BE2C (cell line): ENCODE measurements at regions not wholly inside any gene's neighbourhood (a gene's known extent, or its start where the extent isn't known, plus 50 kb on each side); places are given as distances from the start of the nearest gene placed in this dataset.

Source experiments
- DNase-seq: peaks from one replicate; pipeline ENCODE4 v3.0.0-alpha.2; 2020
- H3K27me3 ChIP-seq: fragments of 250-450 bp; sonication (Bioruptor Pico); 2 replicates; pipeline ENCODE4 v1.5.1; 2020; ENCODE audit warnings: mild to moderate bottlenecking
- H3K36me3 ChIP-seq: fragments of 250-450 bp; sonication (Bioruptor Pico); 2 replicates; pipeline ENCODE4 v1.5.1; 2020; ENCODE audit warnings: mild to moderate bottlenecking
- H3K4me1 ChIP-seq: fragments of 250-450 bp; sonication (Bioruptor Pico); 2 replicates; pipeline ENCODE4 v1.5.1; 2020
- H3K4me3 ChIP-seq: 2 replicates; pipeline ENCODE4 v1.5.1; 2011; ENCODE audit warnings: low read depth, low read length
- H3K9me3 ChIP-seq: fragments of 250-450 bp; sonication (Bioruptor Pico); 2 replicates; pipeline ENCODE4 v1.5.1; 2020
- CTCF ChIP-seq: IDR thresholded peaks from 2 replicates; pipeline ENCODE4 v1.5.1; 2012; ENCODE audit warnings: mild to moderate bottlenecking, low read depth, low read length

GRCh38 chr13:90108547-90108946, 1238.9 kb upstream of the MIR17HG start:
- Histone ChIP-seq H3K9me3 (no peaks in the 10 kb centered on the region), H3K27me3 (no peaks in the 10 kb centered on the region)

GRCh38 chr13:90116121-90116520, 1231.4 kb upstream of the MIR17HG start:
- no peaks in the 10 kb centered on the region for H3K4me1 ChIP-seq
- H3K36me3 ChIP-seq = no peaks in the 10 kb centered on the region
- TF ChIP-seq CTCF = no peak
- no peak overlapping the region for H3K4me3 ChIP-seq
- no peaks in the 10 kb centered on the region for H3K27me3 ChIP-seq
- DNase-seq = no peak
- no peaks in the 10 kb centered on the region for H3K9me3 ChIP-seq

More at GRCh38 chr13:90108547-90108946, 1238.9 kb upstream of the MIR17HG start:
- no peak for DNase-seq
- no peak overlapping the region for H3K4me3 ChIP-seq
- H3K4me1 ChIP-seq = no peaks in the 10 kb centered on the region
- TF ChIP-seq CTCF = no peak
- H3K36me3 ChIP-seq = no peaks in the 10 kb centered on the region

- Histone ChIP-seq H3K4me1 (no peaks in the 10 kb centered on the region), H3K27me3 (no peaks in the 10 kb centered on the region), H3K4me3 (no peak overlapping the region), H3K36me3 (no peaks in the 10 kb centered on the region), H3K9me3 (no peaks in the 10 kb centered on the region)
- no peak for DNase-seq
- TF ChIP-seq CTCF = no peak
Observed at GRCh38 chr13:90118467-90119071, 1228.9 kb upstream of the MIR17HG start.

- Histone ChIP-seq H3K4me3 (no peak overlapping the region), H3K27me3 (no peaks in the 10 kb centered on the region), H3K4me1 (no peaks in the 10 kb centered on the region), H3K36me3 (no peaks in the 10 kb centered on the region), H3K9me3 (no peaks in the 10 kb centered on the region)
- no peak for DNase-seq
- no peak for TF ChIP-seq CTCF
Observed at GRCh38 chr13:90120026-90120425, 1227.5 kb upstream of the MIR17HG start.

GRCh38 chr13:90121784-90122183, 1225.7 kb upstream of the MIR17HG start:
- no peaks in the 10 kb centered on the region for H3K4me1 ChIP-seq
- no peak for TF ChIP-seq CTCF
- H3K36me3 ChIP-seq = no peaks in the 10 kb centered on the region
- no peak for DNase-seq
- no peaks in the 10 kb centered on the region for H3K27me3 ChIP-seq
- H3K9me3 ChIP-seq = no peaks in the 10 kb centered on the region
- no peak overlapping the region for H3K4me3 ChIP-seq

- no peak overlapping the region for H3K4me3 ChIP-seq
- H3K27me3 ChIP-seq = no peaks in the 10 kb centered on the region
- no peaks in the 10 kb centered on the region for H3K4me1 ChIP-seq
- H3K36me3 ChIP-seq = no peaks in the 10 kb centered on the region
- no peak for TF ChIP-seq CTCF
- DNase-seq = no peak
- no peaks in the 10 kb centered on the region for H3K9me3 ChIP-seq
Observed at GRCh38 chr13:90122531-90122930, 1225.0 kb upstream of the MIR17HG start.
